ENCODE measurements at regions not wholly inside any gene's neighbourhood (a gene's known extent, or its start where the extent isn't known, plus 50 kb on each side); places are given as distances from the start of the nearest gene placed in this dataset.
A peak's percentile ranks its signal among the peaks of the same experiment; 100 is the strongest.

- DNase-seq (ENCODE audit: low spot score), result no peak
- Histone ChIP-seq H3K4me3 (no peak overlapping the region), H3K36me3 (replicated peaks; ENCODE audit: insufficient read depth, low read depth) (no peaks in the 10 kb centered on the region), H4K20me1 (ENCODE audit: insufficient read depth, poor library complexity, severe bottlenecking) (no peaks in the 10 kb centered on the region), H3K4me1 (ENCODE audit: insufficient read depth) (peaks cover 8% of the 10 kb centered on the region), H3K9me2 (replicated peaks; ENCODE audit: insufficient read depth) (no peaks in the 10 kb centered on the region), H3K27ac (no peak overlapping the region), H3K79me2 (no peaks in the 10 kb centered on the region), H3K27me3 (no peaks in the 10 kb centered on the region), H2AFZ (no peak overlapping the region), H3K9me3 (ENCODE audit: low read depth) (no peaks in the 10 kb centered on the region), H3K4me2 (peak overlapping the region; percentile 33)
- 37% methylated on average over 2 of the region's 2 CpGs for WGBS (ENCODE audit: low lambda C conversion rate, missing lambda C conversion rate)
- TF ChIP-seq EZH2 (IDR thresholded peaks at IDR 0.05; ENCODE audit: borderline replicate concordance), result no peak
- no peak for TF ChIP-seq EZH2phosphoT487 (IDR thresholded peaks at IDR 0.05; ENCODE audit: low read depth, severe bottlenecking, unreplicated experiment)
- no peak for TF ChIP-seq CTCF (IDR thresholded peaks at IDR 0.05; ENCODE audit: poor library complexity)
Measured at GRCh38 chr9:79809316-79809876, 237.6 kb downstream of the TLE4 start.

- H3K27me3 ChIP-seq, result no peaks in the 10 kb centered on the region
- H3K79me2 ChIP-seq, result no peaks in the 10 kb centered on the region
- 68% methylated on average over 2 of the region's 2 CpGs for WGBS (ENCODE audit: low lambda C conversion rate, missing lambda C conversion rate)
- DNase-seq (ENCODE audit: low spot score), result no peak
- no peak overlapping the region for H2AFZ ChIP-seq
- H3K4me1 ChIP-seq (ENCODE audit: insufficient read depth), result peaks cover 8% of the 10 kb centered on the region
- no peak overlapping the region for H3K4me3 ChIP-seq
- H3K9me2 ChIP-seq (replicated peaks; ENCODE audit: insufficient read depth), result no peaks in the 10 kb centered on the region
- no peak overlapping the region for H3K4me2 ChIP-seq
- TF ChIP-seq EZH2phosphoT487 (IDR thresholded peaks at IDR 0.05; ENCODE audit: low read depth, severe bottlenecking, unreplicated experiment), result no peak
- no peak for TF ChIP-seq EZH2 (IDR thresholded peaks at IDR 0.05; ENCODE audit: borderline replicate concordance)
- TF ChIP-seq CTCF (IDR thresholded peaks at IDR 0.05; ENCODE audit: poor library complexity), result no peak
- no peaks in the 10 kb centered on the region for H4K20me1 ChIP-seq (ENCODE audit: insufficient read depth, poor library complexity, severe bottlenecking)
- no peaks in the 10 kb centered on the region for H3K9me3 ChIP-seq (ENCODE audit: low read depth)
- H3K36me3 ChIP-seq (replicated peaks; ENCODE audit: insufficient read depth, low read depth), result no peaks in the 10 kb centered on the region
- H3K27ac ChIP-seq, result no peak overlapping the region
Measured at GRCh38 chr9:79807971-79808370, 236.2 kb downstream of the TLE4 start.

- WGBS (ENCODE audit: low lambda C conversion rate, missing lambda C conversion rate), result 95% methylated on average over 4 of the region's 4 CpGs
- TF ChIP-seq EZH2 (IDR thresholded peaks at IDR 0.05; ENCODE audit: borderline replicate concordance) (no peak), CTCF (IDR thresholded peaks at IDR 0.05; ENCODE audit: poor library complexity) (no peak), EZH2phosphoT487 (IDR thresholded peaks at IDR 0.05; ENCODE audit: low read depth, severe bottlenecking, unreplicated experiment) (no peak)
Measured at GRCh38 chr9:79806086-79806485, 234.3 kb downstream of the TLE4 start.

More at GRCh38 chr9:79806086-79806485, 234.3 kb downstream of the TLE4 start:
- no peak overlapping the region for H3K27ac ChIP-seq
- H3K79me2 ChIP-seq, result no peaks in the 10 kb centered on the region
- DNase-seq (ENCODE audit: low spot score), result no peak
- H3K4me3 ChIP-seq, result no peak overlapping the region
- H3K9me2 ChIP-seq (replicated peaks; ENCODE audit: insufficient read depth), result no peaks in the 10 kb centered on the region
- H3K9me3 ChIP-seq (ENCODE audit: low read depth), result no peaks in the 10 kb centered on the region
- H3K36me3 ChIP-seq (replicated peaks; ENCODE audit: insufficient read depth, low read depth), result no peaks in the 10 kb centered on the region
- H2AFZ ChIP-seq, result no peak overlapping the region
- H3K4me2 ChIP-seq, result no peak overlapping the region
- no peaks in the 10 kb centered on the region for H3K27me3 ChIP-seq
- H3K4me1 ChIP-seq (ENCODE audit: insufficient read depth), result peaks cover 8% of the 10 kb centered on the region
- no peaks in the 10 kb centered on the region for H4K20me1 ChIP-seq (ENCODE audit: insufficient read depth, poor library complexity, severe bottlenecking)

All from hepatocyte (in vitro differentiated cells).